Activated CD4-positive, alpha-beta memory T cell treated with anti-CD3 and anti-CD28 coated beads for 36 hours (primary cell): ENCODE measurements at regions not wholly inside any gene's neighbourhood (a gene's known extent, or its start where the extent isn't known, plus 50 kb on each side); places are given as distances from the start of the nearest gene placed in this dataset.
"Not testable (repeated sequence)": the region's sequence is repeated elsewhere in the genome, so short reads cannot be mapped to it uniquely, and the experiment has no call there.

Experiments
- CTCF ChIA-PET: fragments of 350-600 bp; sonication (Branson Sonifier 250); formaldehyde crosslinking; loops from one replicate; lab custom pipeline; 2021; ENCODE audit warnings: antibody characterized with exemption, inconsistent platforms; lab: Charles Lee
- POLR2A ChIA-PET: fragments of 350-600 bp; sonication (Branson Sonifier 250); formaldehyde crosslinking; loops from one replicate; lab custom pipeline; 2021; ENCODE audit warnings: antibody characterized with exemption; lab: Charles Lee
- DNase-seq: peaks from one replicate; pipeline ENCODE4 v3.0.0-alpha.2; 2020
- H3K27ac Mint-ChIP-seq: one replicate; pipeline ENCODE4 v1.8.0; 2021; ENCODE audit warnings: mixed read lengths
- H3K27me3 Mint-ChIP-seq: one replicate; pipeline ENCODE4 v1.8.0; 2021; ENCODE audit warnings: mixed read lengths
- H3K36me3 Mint-ChIP-seq: one replicate; pipeline ENCODE4 v1.8.0; 2021; ENCODE audit warnings: mixed read lengths
- H3K4me1 Mint-ChIP-seq: one replicate; pipeline ENCODE4 v1.8.0; 2021; ENCODE audit warnings: low read depth, mixed read lengths
- H3K4me3 Mint-ChIP-seq: one replicate; pipeline ENCODE4 v1.8.0; 2021; ENCODE audit warnings: mild to moderate bottlenecking, mixed read lengths
- H3K9me3 Mint-ChIP-seq: one replicate; pipeline ENCODE4 v1.8.0; 2021; ENCODE audit warnings: mixed read lengths
- intact Hi-C: fragments of 100-400 bp; cut with micrococcal nuclease; formaldehyde crosslinking; loops from one replicate; pipeline ENCODE4 v1.15.1; 2023

GRCh38 chr3:73120710-73121109 lies 59.3 kb downstream of the EBLN2 start:
- DNase-seq = no peak
- Mint-ChIP-seq H3K27ac (no peak overlapping the region), H3K9me3 (no peaks in the 10 kb centered on the region), H3K27me3 (no peaks in the 10 kb centered on the region), H3K4me1 (no peaks in the 10 kb centered on the region), H3K4me3 (no peak overlapping the region), H3K36me3 (no peaks in the 10 kb centered on the region)
- ChIA-PET CTCF (no interaction called here), POLR2A (no interaction called here)
- intact Hi-C loops = no loop called here

GRCh38 chr3:73121669-73122331 lies 60.3 kb downstream of the EBLN2 start:
- no peak overlapping the region for H3K4me3 Mint-ChIP-seq
- H3K4me1 Mint-ChIP-seq = no peaks in the 10 kb centered on the region
- POLR2A ChIA-PET = no interaction called here
- intact Hi-C loops = no loop called here
- H3K27ac Mint-ChIP-seq = no peak overlapping the region
- CTCF ChIA-PET = interaction anchor here (1.0 kb wide), 1 partner anchor 386 kb away, joined by 3 read pairs; no protein-coding TSS in a partner anchor
- H3K27me3 Mint-ChIP-seq = peaks cover 3% of the 10 kb centered on the region
- H3K9me3 Mint-ChIP-seq = no peaks in the 10 kb centered on the region
- no peaks in the 10 kb centered on the region for H3K36me3 Mint-ChIP-seq
- no peak for DNase-seq

- Mint-ChIP-seq H3K27me3 (peaks cover 10% of the 10 kb centered on the region), H3K4me1 (no peaks in the 10 kb centered on the region), H3K4me3 (no peak overlapping the region), H3K36me3 (no peaks in the 10 kb centered on the region), H3K9me3 (peaks cover 14% of the 10 kb centered on the region), H3K27ac (no peak overlapping the region)
- ChIA-PET CTCF (interaction anchor here (0.6 kb wide), 1 partner anchor 35 kb away, joined by 3 read pairs; no protein-coding TSS in a partner anchor), POLR2A (no interaction called here)
- intact Hi-C loops = no loop called here
- no peak for DNase-seq
These were observed 72.6 kb downstream of the EBLN2 start for GRCh38 chr3:73134034-73134433.

DNA sequence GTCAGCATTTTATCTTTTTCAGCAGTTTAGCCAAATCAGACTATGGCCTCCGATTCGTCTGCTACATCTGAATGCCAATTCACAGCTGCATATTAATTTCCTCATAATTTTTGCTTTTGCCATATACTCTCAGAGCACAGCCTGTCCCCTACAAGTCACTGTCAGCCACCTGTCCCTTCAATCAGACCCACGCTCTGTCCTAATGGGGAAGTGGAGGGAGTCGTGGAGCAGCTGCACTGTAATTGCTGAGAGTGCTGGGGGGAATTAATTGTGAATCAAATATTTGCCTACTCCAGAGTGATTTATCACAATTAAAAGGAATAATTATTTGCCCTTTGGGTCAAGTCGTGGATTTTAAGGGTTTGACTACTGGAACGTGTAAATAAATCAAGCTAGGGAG lies 75.5 kb downstream of the EBLN2 start:
- CTCF ChIA-PET = no interaction called here
- POLR2A ChIA-PET = no interaction called here
- Mint-ChIP-seq H3K4me1 (no peaks in the 10 kb centered on the region), H3K4me3 (no peak overlapping the region), H3K27me3 (peaks cover 10% of the 10 kb centered on the region), H3K9me3 (peaks cover 14% of the 10 kb centered on the region), H3K27ac (no peak overlapping the region), H3K36me3 (no peaks in the 10 kb centered on the region)
- no peak for DNase-seq
- intact Hi-C loops = no loop called here

DNA sequence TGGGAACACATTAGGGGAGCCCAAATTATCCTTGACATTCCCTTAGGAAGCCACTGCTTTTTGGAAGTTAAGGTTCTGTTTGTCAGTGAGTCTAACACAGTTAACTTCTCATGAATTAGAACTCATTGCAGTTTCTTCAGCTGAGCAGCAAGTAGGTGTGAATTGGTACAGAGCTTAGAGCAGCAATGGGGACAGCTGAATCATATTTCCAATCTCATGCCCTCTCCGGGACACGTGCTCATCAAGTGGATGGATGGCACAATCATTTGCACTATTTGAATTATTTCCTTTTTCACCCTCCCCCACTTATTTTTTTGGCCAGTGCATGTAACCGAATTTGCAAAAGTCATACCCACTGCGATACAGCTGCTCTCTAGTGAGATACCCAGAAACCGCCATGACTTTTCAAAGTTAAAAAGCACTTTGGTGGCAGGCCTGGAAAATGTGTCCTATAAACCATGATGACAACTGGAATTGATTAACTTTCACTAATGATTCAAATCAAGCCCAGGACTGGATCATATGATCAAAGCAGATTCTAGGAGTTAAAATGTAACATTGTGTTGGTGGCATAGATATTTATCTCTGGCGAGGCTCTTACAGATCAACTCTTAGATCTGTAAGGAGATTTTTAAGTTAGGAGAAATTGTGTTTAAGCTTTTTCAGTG lies 76.4 kb downstream of the EBLN2 start:
- H3K4me1 Mint-ChIP-seq = no peaks in the 10 kb centered on the region
- no peak overlapping the region for H3K4me3 Mint-ChIP-seq
- H3K36me3 Mint-ChIP-seq = no peaks in the 10 kb centered on the region
- POLR2A ChIA-PET = interaction anchor here (0.6 kb wide), 1 partner anchor 113 kb away, joined by 3 read pairs; no protein-coding TSS in a partner anchor
- intact Hi-C loops = no loop called here
- CTCF ChIA-PET = interaction anchor here (2.0 kb wide), 1 partner anchor 52 kb away, joined by 4 read pairs; no protein-coding TSS in a partner anchor
- no peak for DNase-seq
- peaks cover 14% of the 10 kb centered on the region for H3K9me3 Mint-ChIP-seq
- no peak overlapping the region for H3K27ac Mint-ChIP-seq
- peaks cover 8% of the 10 kb centered on the region for H3K27me3 Mint-ChIP-seq

DNA sequence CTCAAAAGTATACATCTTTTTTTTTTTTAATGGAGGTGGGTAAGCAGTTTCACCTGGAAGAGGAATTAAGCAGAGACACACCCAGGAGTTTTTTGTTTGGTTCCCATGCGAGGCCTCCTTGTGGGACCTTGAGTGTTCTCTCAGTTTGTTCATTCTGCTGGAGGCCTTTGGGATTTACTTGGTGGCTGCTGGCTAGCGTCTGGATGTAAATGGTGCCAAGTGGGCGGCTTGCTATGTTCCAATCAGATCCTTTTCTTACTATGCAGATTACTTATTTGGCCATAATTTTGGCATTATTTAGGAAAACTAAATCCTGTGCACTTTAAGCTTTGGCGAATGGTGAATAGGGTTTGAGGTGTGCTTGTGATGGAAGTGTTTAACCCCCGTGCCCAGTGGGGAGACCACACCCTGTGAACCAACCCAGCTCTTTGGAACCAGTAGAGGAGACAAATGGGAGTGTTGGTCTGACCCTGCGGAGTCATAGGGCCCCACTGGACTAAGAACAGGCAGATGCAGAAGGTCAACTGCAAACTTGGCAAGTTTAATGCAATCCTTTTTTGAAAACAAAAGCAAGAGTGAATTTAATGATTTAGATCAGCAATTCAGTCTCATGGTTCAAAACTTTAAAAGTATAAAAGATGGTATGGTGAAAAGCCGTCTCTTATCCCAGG lies 79.4 kb downstream of the EBLN2 start:
- Mint-ChIP-seq H3K4me1 (no peaks in the 10 kb centered on the region), H3K27me3 (peaks cover 4% of the 10 kb centered on the region), H3K4me3 (no peak overlapping the region), H3K36me3 (no peaks in the 10 kb centered on the region), H3K9me3 (no peaks in the 10 kb centered on the region), H3K27ac (no peak overlapping the region)
- intact Hi-C loops = no loop called here
- DNase-seq = no peak
- ChIA-PET POLR2A (no interaction called here), CTCF (no interaction called here)

- ChIA-PET POLR2A (no interaction called here), CTCF (no interaction called here)
- Mint-ChIP-seq H3K9me3 (no peaks in the 10 kb centered on the region), H3K36me3 (no peaks in the 10 kb centered on the region), H3K27ac (no peak overlapping the region), H3K27me3 (peaks cover 4% of the 10 kb centered on the region), H3K4me1 (no peaks in the 10 kb centered on the region), H3K4me3 (no peak overlapping the region)
- DNase-seq = no peak
- intact Hi-C loops = no loop called here
These were observed 80.1 kb downstream of the EBLN2 start for GRCh38 chr3:73141525-73141924.

- Mint-ChIP-seq H3K27ac (no peak overlapping the region), H3K27me3 (peaks cover 3% of the 10 kb centered on the region), H3K4me1 (no peaks in the 10 kb centered on the region), H3K36me3 (no peaks in the 10 kb centered on the region), H3K4me3 (no peak overlapping the region), H3K9me3 (no peaks in the 10 kb centered on the region)
- ChIA-PET POLR2A (no interaction called here), CTCF (no interaction called here)
- no peak for DNase-seq
- intact Hi-C loops = no loop called here
These were observed 81.9 kb downstream of the EBLN2 start for GRCh38 chr3:73143401-73143800.

- H3K27me3 Mint-ChIP-seq = peaks cover 5% of the 10 kb centered on the region
- ChIA-PET CTCF (no interaction called here), POLR2A (no interaction called here)
- no peak overlapping the region for H3K27ac Mint-ChIP-seq
- intact Hi-C loops = no loop called here
- no peaks in the 10 kb centered on the region for H3K9me3 Mint-ChIP-seq
- no peak for DNase-seq
- H3K4me3 Mint-ChIP-seq = no peak overlapping the region
- H3K4me1 Mint-ChIP-seq = no peaks in the 10 kb centered on the region
- no peaks in the 10 kb centered on the region for H3K36me3 Mint-ChIP-seq
These were observed 82.4 kb downstream of the EBLN2 start for GRCh38 chr3:73143821-73144237.

DNA sequence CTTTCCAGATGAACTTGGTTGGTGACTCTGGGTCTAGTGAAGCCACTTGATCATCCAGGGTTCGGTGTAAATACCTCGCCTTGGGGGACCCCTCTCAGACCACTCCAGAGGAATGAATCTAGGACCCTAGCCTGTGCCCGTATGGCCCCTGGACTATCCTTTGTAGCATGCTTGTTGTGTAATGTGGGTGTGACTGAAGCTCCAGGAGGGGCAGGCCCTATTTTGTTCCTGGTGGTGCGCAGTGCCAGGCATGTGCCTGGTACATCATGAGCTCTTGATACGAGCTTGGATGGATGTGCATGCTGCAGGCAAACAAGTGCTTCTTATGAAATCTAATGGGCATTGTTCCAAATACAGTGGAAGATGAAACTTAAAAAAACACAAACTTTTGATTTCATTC lies 82.8 kb downstream of the EBLN2 start:
- CTCF ChIA-PET = interaction anchor here (1.0 kb wide), 1 partner anchor 43 kb away, joined by 3 read pairs; no protein-coding TSS in a partner anchor

GRCh38 chr3:73144828-73145227 lies 83.4 kb downstream of the EBLN2 start:
- Mint-ChIP-seq H3K9me3 (no peaks in the 10 kb centered on the region), H3K4me3 (no peak overlapping the region), H3K4me1 (no peaks in the 10 kb centered on the region), H3K36me3 (no peaks in the 10 kb centered on the region), H3K27ac (no peak overlapping the region), H3K27me3 (peaks cover 6% of the 10 kb centered on the region)
- intact Hi-C loops = no loop called here
- DNase-seq = no peak
- CTCF ChIA-PET = interaction anchor here (1.0 kb wide), 1 partner anchor 44 kb away, joined by 3 read pairs; no protein-coding TSS in a partner anchor
- POLR2A ChIA-PET = interaction anchor here (0.6 kb wide), 1 partner anchor 104 kb away, joined by 3 read pairs; no protein-coding TSS in a partner anchor

More for the DNA sequence above, 82.8 kb downstream of the EBLN2 start:
- intact Hi-C loops = no loop called here
- no peak for DNase-seq
- Mint-ChIP-seq H3K4me1 (no peaks in the 10 kb centered on the region), H3K27ac (no peak overlapping the region), H3K9me3 (no peaks in the 10 kb centered on the region), H3K4me3 (no peak overlapping the region), H3K27me3 (peaks cover 5% of the 10 kb centered on the region), H3K36me3 (no peaks in the 10 kb centered on the region)
- POLR2A ChIA-PET = no interaction called here

- CTCF ChIA-PET = not testable (repeated sequence)
These were observed 86.0 kb downstream of the EBLN2 start for GRCh38 chr3:73147479-73147878.

More at GRCh38 chr3:73147479-73147878, 86.0 kb downstream of the EBLN2 start:
- H3K27me3 Mint-ChIP-seq, intact Hi-C loops, H3K9me3 Mint-ChIP-seq, POLR2A ChIA-PET, H3K27ac Mint-ChIP-seq, H3K4me3 Mint-ChIP-seq, H3K4me1 Mint-ChIP-seq, H3K36me3 Mint-ChIP-seq, DNase-seq: not testable (repeated sequence)
